Epithelial cell of esophagus (primary cell): ENCODE measurements at regions not wholly inside any gene's neighbourhood (a gene's known extent, or its start where the extent isn't known, plus 50 kb on each side); places are given as distances from the start of the nearest gene placed in this dataset.

Source experiments
- DNase-seq: peaks from one replicate; pipeline ENCODE4 v3.0.0; 2010; ENCODE audit warnings: low read depth
- H3K4me3 ChIP-seq: 2 replicates; pipeline ENCODE4 v1.5.1; 2011; ENCODE audit warnings: mild to moderate bottlenecking, low read length, control low read depth
- CTCF ChIP-seq: IDR thresholded peaks from 2 replicates; pipeline ENCODE4 v1.5.1; 2011; ENCODE audit warnings: low read depth, mild to moderate bottlenecking, low read length, control low read depth, inconsistent platforms; ENCODE audit not compliant: insufficient read depth; ENCODE audit errors: missing control alignments

GRCh38 chr16:66228792-66229191 lies 137.7 kb upstream of the CDH5 start:
- no peak for TF ChIP-seq CTCF
- DNase-seq = no peak
- H3K4me3 ChIP-seq = no peak overlapping the region

GRCh38 chr16:66227766-66228530 lies 138.5 kb upstream of the CDH5 start:
- no peak overlapping the region for H3K4me3 ChIP-seq
- DNase-seq = no peak
- TF ChIP-seq CTCF = no peak

- DNase-seq = no peak
- no peak overlapping the region for H3K4me3 ChIP-seq
These were observed 139.7 kb upstream of the CDH5 start for GRCh38 chr16:66226762-66227161.

GRCh38 chr16:66225696-66226095 lies 140.8 kb upstream of the CDH5 start:
- no peak for TF ChIP-seq CTCF

More at GRCh38 chr16:66226762-66227161, 139.7 kb upstream of the CDH5 start:
- no peak for TF ChIP-seq CTCF

GRCh38 chr16:66224626-66225025 lies 141.9 kb upstream of the CDH5 start:
- no peak for TF ChIP-seq CTCF
- DNase-seq = no peak
- H3K4me3 ChIP-seq = no peak overlapping the region

More at GRCh38 chr16:66225696-66226095, 140.8 kb upstream of the CDH5 start:
- no peak overlapping the region for H3K4me3 ChIP-seq
- DNase-seq = no peak

GRCh38 chr16:66224186-66224585 lies 142.3 kb upstream of the CDH5 start:
- TF ChIP-seq CTCF = no peak

More at GRCh38 chr16:66224186-66224585, 142.3 kb upstream of the CDH5 start:
- H3K4me3 ChIP-seq = no peak overlapping the region
- DNase-seq = no peak
